Body of pancreas (tissue), 4 donors: ENCODE measurements at regions not wholly inside any gene's neighbourhood (a gene's known extent, or its start where the extent isn't known, plus 50 kb on each side); places are given as distances from the start of the nearest gene placed in this dataset.

Source experiments
- ATAC-seq: fragments of 150-250 bp; one replicate; pipeline ENCODE4 v1.9.1; 2016
- DNase-seq, 4 donors: peaks; one replicate each; pipeline ENCODE4 v3.0.0-alpha.2; 2019
- H3K27ac ChIP-seq, 4 donors: fragments of 200-600 bp; sonication (generic); 1 replicate in 3 of 4; 2 replicates in 1 of 4; pipeline versions ENCODE4 v1.5.1 to v1.6.1; 2016 to 2019; ENCODE audit warnings: mild to moderate bottlenecking in 1 of 4, mixed read lengths in 1 of 4, moderate library complexity in 1 of 4
- H3K27me3 ChIP-seq, 2 donors: fragments of 200-600 bp; sonication (generic); one replicate each; pipeline ENCODE4 v1.6.0; 2016; ENCODE audit warnings: mild to moderate bottlenecking in 1 of 2
- H3K36me3 ChIP-seq, 2 donors: fragments of 200-600 bp; sonication (generic); replicated peaks in 1 of 2; 2 replicates each; pipeline ENCODE4 v1.5.1; 2016; ENCODE audit warnings: low read depth in 2 of 2; ENCODE audit not compliant: insufficient read depth in 1 of 2
- H3K4me1 ChIP-seq: fragments of 200-600 bp; sonication (generic); one replicate; pipeline ENCODE4 v1.6.0; 2016
- H3K4me3 ChIP-seq, 2 donors: fragments of 200-600 bp; sonication (generic); 1 replicate in 1 of 2; 2 replicates in 1 of 2; pipeline ENCODE4 v1.5.1; 2016 to 2019
- H3K9me3 ChIP-seq, 3 donors: fragments of 200-600 bp; sonication (generic); 1 replicate in 2 of 3; 2 replicates in 1 of 3; pipeline ENCODE4 v1.5.1; 2016
- POLR2A ChIP-seq, 3 donors: fragments of 450-650 bp; IDR thresholded peaks; one replicate each; pipeline ENCODE4 v1.6.1; 2016; ENCODE audit warnings: antibody characterized with exemption in 3 of 3, mild to moderate bottlenecking in 2 of 3
- WGBS, 2 donors: methylation state at CpG; one replicate each; pipeline ENCODE4 v1.1.5; 2017; 5-methylcytosine and 5-hydroxymethylcytosine counted together
- intact Hi-C: fragments of 100-400 bp; cut with DNase I; formaldehyde crosslinking; loops from one replicate; pipeline ENCODE4 v1.15.1; 2023
- TF ChIP-seq, protein P1 (sequence below), 7 experiments: fragments of 450-650 bp in 4 of 7; fragments of 200-600 bp in 3 of 7; sonication (generic) in 3 of 7; IDR thresholded peaks; one replicate each; pipeline ENCODE4 v1.5.1; 2016 to 2019; ENCODE audit warnings: antibody characterized with exemption in 7 of 7

DNA sequence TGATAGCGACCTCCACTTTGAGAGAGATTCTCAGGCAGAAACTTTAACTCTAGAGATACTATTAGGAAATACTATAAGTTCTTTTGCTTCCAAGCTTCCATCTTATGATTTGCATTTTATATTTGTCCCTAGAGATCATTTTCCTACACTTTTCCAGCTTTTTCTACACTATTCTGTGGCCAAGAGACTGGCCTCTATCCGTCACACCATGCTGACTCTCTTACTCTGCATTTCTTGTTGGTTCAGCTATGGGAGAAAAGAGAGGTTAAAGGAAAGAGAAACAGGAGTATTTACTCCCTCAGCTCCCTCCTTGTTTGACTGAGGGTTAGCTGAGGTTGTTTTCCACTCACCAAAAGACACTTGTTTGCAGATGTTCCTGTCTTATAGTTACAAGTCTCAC is 665.6 kb upstream of the CXADR start:
- Histone ChIP-seq H3K27ac (no peak overlapping the region), H3K4me1 (no peaks in the 10 kb centered on the region), H3K27me3 (no peaks in the 10 kb centered on the region), H3K9me3 (no peaks in the 10 kb centered on the region), H3K36me3 (no peaks in the 10 kb centered on the region), H3K4me3 (no peak overlapping the region)
- intact Hi-C loops: no loop called here
- WGBS, 2 donors: 66 to 75% methylated on average over 2 of the region's 2 CpGs
- DNase-seq: no peak
- ATAC-seq: no peak
- TF ChIP-seq POLR2A (IDR thresholded peaks at IDR 0.05): no peak
- TF ChIP-seq, protein P1, sequence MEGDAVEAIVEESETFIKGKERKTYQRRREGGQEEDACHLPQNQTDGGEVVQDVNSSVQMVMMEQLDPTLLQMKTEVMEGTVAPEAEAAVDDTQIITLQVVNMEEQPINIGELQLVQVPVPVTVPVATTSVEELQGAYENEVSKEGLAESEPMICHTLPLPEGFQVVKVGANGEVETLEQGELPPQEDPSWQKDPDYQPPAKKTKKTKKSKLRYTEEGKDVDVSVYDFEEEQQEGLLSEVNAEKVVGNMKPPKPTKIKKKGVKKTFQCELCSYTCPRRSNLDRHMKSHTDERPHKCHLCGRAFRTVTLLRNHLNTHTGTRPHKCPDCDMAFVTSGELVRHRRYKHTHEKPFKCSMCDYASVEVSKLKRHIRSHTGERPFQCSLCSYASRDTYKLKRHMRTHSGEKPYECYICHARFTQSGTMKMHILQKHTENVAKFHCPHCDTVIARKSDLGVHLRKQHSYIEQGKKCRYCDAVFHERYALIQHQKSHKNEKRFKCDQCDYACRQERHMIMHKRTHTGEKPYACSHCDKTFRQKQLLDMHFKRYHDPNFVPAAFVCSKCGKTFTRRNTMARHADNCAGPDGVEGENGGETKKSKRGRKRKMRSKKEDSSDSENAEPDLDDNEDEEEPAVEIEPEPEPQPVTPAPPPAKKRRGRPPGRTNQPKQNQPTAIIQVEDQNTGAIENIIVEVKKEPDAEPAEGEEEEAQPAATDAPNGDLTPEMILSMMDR (IDR thresholded peaks at IDR 0.05): no peak

DNA sequence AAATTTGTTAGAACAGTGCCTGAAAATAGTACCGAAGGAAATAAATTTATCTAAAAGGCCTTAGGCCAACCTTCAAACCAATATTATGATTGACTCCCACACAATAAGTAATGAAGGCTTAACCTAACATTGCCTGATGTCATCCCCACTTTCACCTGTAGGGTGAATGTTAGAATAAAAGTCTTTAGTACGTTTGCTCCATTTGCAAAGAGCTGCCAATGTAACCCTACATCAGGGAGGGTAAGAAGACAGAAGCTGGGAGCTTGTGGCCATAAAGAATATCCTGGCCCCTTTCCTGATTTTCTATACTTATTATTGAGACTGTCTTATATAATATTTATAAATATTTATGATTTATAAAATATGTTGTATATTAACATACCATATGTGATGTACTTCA is 661.8 kb upstream of the CXADR start:
- Histone ChIP-seq H3K4me3 (no peak overlapping the region), H3K36me3 (no peaks in the 10 kb centered on the region), H3K27ac (no peak overlapping the region), H3K9me3 (no peaks in the 10 kb centered on the region), H3K27me3 (no peaks in the 10 kb centered on the region), H3K4me1 (no peaks in the 10 kb centered on the region)
- no peak for TF ChIP-seq POLR2A (IDR thresholded peaks at IDR 0.05)
- TF ChIP-seq, protein P1 (IDR thresholded peaks at IDR 0.05): no peak
- DNase-seq: no peak
- no peak for ATAC-seq
- 61 to 64% methylated on average over 2 of the region's 2 CpGs for WGBS, 2 donors
- intact Hi-C loops: no loop called here

DNA sequence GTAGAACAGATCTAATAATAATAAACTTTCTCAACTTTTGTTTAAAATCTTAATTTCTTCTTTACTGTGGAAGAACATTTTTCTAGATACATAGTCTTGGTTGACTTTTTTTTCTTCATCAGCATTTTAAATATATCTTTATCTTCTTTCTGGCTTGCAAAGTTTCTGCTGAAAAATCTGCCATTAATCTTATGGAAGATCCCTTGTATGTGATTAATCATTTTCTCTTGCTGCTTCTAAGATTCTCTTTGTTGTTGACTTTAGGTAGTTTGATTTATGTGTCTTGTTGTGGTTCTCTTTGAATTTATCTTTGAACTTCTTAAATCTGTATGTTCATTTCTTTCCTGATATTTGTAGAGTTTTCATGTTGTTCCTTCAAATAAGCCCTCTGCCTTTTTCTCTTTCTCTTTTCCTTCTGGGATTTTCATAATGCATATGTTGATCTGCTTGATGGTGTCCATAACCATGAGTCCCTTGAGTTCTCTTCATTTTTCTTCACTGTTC is 657.6 kb upstream of the CXADR start:
- H3K9me3 ChIP-seq: no peaks in the 10 kb centered on the region
- no peaks in the 10 kb centered on the region for H3K4me1 ChIP-seq
- H3K27me3 ChIP-seq: no peaks in the 10 kb centered on the region
- H3K36me3 ChIP-seq: no peaks in the 10 kb centered on the region
- DNase-seq (no peak), ATAC-seq (no peak)
- no peak overlapping the region for H3K4me3 ChIP-seq
- no peak overlapping the region for H3K27ac ChIP-seq
- intact Hi-C loops: no loop called here
- TF ChIP-seq, protein P1 (IDR thresholded peaks at IDR 0.05): no peak
- no peak for TF ChIP-seq POLR2A (IDR thresholded peaks at IDR 0.05)

DNA sequence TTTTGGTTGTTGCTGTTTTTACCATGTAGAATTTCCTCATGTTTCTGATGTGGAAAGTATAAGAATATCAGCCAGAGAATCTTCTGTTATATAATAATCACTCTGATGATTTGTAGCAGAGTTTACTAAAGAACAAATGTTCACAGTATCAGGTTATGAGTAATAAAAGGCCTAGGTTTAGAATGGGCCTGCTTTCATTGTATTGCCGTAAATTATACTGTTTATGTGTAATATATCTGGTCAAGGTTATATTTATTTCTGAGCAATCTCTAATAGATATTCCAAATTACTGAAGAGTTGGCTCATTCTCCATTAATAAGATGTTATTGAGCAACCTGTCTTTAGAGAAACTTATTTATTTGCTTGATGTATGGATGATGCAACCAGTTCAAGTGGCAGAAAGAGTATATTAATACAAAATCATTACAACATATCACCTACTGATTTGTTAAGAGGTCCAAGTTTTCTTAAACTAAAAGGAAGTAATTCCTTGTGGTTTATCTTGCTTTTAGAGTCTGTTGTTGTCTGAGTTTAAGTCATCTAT is 649.4 kb upstream of the CXADR start:
- no peaks in the 10 kb centered on the region for H3K27me3 ChIP-seq
- no peak overlapping the region for H3K27ac ChIP-seq
- intact Hi-C loops: no loop called here
- no peak for TF ChIP-seq POLR2A (IDR thresholded peaks at IDR 0.05)
- TF ChIP-seq, protein P1 (IDR thresholded peaks at IDR 0.05): no peak
- no peaks in the 10 kb centered on the region for H3K4me1 ChIP-seq
- DNase-seq (no peak), ATAC-seq (no peak)
- no peaks in the 10 kb centered on the region for H3K36me3 ChIP-seq
- WGBS, 2 donors: 91 to 94% methylated on average over 1 of the region's 1 CpG
- no peaks in the 10 kb centered on the region for H3K9me3 ChIP-seq
- H3K4me3 ChIP-seq: no peak overlapping the region

DNA sequence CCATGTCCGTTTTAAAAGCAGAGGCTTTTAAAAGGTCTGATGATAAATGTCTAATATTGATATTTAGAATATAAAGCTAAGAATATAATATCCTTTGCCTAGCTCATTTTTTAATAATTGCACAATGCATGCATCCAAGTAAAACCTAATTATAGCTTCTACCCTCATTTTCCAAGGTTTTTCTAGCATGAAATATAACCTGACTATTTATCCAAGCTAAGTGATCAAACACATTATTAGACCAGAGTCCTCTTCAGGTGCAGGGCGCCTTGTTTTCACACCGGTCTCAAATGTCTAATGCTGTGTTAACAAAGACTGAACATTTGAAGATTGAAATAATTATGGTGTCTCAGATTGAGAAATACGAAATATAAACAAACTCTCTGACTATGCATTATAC is 648.9 kb upstream of the CXADR start:
- TF ChIP-seq, protein P1 (IDR thresholded peaks at IDR 0.05): no peak
- TF ChIP-seq POLR2A (IDR thresholded peaks at IDR 0.05): no peak
- H3K4me3 ChIP-seq: no peak overlapping the region
- no peak for ATAC-seq
- no peak overlapping the region for H3K27ac ChIP-seq
- H3K4me1 ChIP-seq: no peaks in the 10 kb centered on the region
- no peaks in the 10 kb centered on the region for H3K27me3 ChIP-seq
- intact Hi-C loops: no loop called here
- WGBS, 2 donors: 46 to 48% methylated on average over 4 of the region's 4 CpGs
- no peaks in the 10 kb centered on the region for H3K9me3 ChIP-seq
- DNase-seq: no peak
- no peaks in the 10 kb centered on the region for H3K36me3 ChIP-seq
